ENCODE measurements at regions not wholly inside any gene's neighbourhood (a gene's known extent, or its start where the extent isn't known, plus 50 kb on each side); places are given as distances from the start of the nearest gene placed in this dataset.
"Not testable (repeated sequence)": the region's sequence is repeated elsewhere in the genome, so short reads cannot be mapped to it uniquely, and the experiment has no call there.

GRCh38 chr14:30330445-30330844 is 228.5 kb upstream of the G2E3 start:
- no peak for DNase-seq

- DNase-seq, result no peak
Measured at GRCh38 chr14:30331030-30331429, 227.9 kb upstream of the G2E3 start.

- no peak for DNase-seq
Measured at GRCh38 chr14:30332374-30332773, 226.6 kb upstream of the G2E3 start.

DNA sequence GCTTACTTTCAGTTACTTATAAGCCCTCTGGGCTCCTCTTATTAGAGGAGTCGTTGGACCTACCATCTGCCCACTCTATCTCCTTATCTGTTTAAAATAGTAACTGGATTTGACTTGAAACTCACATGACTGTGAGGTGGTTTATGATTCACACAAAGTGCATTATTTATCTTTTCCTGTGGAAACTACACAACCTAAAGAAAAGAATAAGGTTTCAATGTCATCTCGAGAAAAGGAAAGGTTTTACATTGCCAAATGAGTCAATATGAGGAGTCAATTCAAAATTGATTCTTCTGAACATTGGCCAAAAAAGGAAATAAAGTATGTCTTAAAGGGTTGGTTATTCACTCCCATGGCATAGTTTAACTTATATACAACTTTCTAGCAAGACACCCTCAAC is 225.0 kb upstream of the G2E3 start:
- no peak for DNase-seq

GRCh38 chr14:30337456-30337855 is 221.5 kb upstream of the G2E3 start:
- DNase-seq, result no peak

DNA sequence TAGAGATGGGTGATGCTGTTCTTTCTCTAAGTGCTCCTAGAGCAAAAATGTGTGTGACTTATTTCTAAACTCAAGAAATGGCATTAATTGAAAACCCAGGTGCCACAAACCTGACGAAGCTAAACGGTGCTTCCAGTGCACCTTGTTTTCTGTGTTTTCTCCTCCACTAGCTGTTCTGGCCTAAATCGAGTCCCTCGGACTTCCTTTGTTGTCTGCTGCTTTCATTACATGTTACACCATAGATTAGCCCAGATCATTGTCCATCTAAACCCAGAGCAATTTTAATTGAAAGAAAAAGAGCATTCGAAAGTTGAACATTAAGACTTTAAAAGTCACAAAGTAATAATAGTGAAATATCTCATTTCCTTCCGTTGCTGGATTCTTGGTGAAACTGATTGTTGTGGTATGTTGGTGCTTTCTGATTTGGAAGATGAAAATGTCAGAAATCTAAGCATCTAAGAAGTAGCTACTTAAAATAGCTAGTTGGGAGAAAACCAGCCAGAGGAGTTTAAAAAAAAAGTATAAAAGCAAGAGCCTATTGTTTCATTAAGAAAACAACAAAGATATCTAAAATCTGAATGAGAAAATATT is 219.6 kb upstream of the G2E3 start:
- no peak for DNase-seq

DNA sequence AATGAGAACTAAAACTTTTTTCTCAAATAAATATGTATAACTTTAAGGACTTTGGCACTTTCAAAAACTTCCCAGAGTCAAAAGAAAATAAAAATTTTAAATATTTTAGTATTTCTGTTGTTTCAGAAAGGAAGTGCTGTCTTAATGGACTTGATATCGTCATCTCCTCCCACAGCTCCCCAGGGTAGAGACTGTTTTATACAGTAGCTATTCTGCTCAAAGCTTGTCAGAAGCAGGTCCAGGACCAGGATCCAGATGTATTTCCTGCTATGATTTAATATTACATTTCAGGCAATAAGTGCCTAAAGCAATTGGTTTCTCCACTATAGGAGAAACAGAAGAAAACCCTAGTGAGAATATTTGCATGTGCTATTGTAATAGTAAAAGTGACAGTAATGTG is 218.5 kb upstream of the G2E3 start:
- no peak for DNase-seq

GRCh38 chr14:30345511-30345910 is 213.4 kb upstream of the G2E3 start:
- no peak for DNase-seq

DNA sequence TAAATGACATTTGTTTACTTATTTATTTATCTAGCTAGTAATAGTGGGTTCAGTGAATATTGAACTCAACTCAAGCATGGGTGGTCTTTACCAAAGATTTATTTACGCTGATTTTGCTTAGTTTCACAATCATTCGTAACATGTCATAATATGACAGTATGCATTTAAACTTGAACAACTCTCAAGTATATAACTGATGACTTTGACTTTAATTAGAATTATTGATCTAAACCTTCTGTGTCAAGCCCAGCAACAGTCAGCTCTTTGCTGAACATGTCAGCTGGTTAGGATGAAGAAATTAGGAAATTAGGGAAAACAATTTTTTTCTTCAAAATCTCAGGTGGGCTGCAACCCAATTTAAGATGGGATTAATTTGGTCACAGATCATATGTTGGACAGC is 210.5 kb upstream of the G2E3 start:
- no peak for DNase-seq

- DNase-seq, result no peak
Measured at GRCh38 chr14:30349520-30349919, 209.4 kb upstream of the G2E3 start.

DNA sequence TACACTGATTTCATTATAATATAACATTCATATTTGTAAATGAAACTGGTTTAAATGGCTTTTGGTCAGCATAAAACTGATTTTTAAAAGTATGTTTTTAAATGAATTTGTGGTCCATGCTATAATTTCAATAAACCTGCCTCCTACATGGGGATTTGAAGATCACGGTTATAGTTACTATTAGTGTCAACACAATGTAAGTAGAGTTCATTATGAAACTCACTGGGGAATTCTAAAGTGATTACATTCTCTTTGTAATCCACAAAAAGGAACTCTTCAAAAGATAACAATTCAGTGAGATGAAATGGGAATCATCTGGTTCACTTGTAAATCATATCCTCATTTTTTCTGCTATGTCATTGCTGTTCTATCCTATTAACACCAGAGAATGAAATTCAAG is 204.5 kb upstream of the G2E3 start:
- no peak for DNase-seq

DNA sequence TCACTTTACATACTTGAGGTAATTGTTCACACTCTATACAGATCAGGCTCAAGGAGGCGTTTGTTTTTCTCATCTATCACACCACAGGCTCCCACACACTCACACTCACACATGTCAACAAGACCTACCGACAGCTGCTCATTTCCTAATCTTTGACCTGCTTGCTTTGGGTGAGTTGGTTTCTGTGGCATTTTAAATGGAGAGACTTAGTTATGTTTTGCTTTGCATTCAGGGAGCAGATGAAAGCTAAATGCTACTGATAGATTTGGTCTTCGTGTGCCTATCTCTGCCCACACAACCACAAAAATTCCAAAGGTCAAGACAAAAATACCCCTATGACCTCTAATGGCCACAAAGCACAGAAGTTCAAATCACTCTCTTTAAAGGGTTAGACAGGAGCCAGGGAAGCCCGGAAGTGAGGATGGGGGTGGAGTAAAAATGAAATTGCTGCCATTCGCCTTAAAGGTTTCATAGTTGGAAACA is 203.5 kb upstream of the G2E3 start:
- DNase-seq, result no peak

DNA sequence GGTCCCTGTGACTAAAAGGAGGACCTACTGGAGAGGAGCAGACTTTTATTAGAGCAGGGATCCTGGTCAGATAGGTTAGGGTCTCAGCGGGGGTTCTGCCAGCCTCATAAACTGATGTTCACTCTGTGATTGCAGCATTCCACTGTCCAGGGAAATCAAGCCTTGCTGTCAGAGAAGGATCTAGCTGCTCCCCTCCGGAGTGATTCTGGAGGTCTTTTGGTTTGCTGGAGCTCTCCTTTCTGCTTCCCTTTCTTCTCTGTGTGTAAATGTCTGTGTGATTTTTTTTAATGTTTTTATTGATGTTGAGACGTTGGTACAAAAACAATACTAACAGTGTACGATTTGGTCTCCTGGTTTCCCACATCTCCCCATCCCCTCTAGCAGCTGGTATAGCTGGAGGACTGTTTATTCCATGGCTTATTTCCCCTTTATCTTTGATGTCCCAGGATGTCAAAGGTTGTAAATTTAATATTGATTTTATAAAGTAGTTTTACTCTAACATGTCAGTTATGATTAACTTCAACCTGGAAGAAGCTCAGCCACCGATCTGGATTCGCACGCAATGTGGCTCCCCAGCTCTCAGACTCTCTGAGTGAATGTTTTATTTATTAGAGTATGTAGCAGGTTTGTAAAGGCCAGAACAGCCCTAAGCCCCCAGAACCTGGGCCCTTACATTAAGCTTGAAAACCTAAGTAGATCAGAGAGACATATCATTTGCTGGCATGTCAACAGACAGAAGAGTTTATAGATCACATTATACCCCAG is 202.3 kb upstream of the G2E3 start:
- no peak for DNase-seq

GRCh38 chr14:30357791-30358190 is 201.2 kb upstream of the G2E3 start:
- no peak for DNase-seq

DNA sequence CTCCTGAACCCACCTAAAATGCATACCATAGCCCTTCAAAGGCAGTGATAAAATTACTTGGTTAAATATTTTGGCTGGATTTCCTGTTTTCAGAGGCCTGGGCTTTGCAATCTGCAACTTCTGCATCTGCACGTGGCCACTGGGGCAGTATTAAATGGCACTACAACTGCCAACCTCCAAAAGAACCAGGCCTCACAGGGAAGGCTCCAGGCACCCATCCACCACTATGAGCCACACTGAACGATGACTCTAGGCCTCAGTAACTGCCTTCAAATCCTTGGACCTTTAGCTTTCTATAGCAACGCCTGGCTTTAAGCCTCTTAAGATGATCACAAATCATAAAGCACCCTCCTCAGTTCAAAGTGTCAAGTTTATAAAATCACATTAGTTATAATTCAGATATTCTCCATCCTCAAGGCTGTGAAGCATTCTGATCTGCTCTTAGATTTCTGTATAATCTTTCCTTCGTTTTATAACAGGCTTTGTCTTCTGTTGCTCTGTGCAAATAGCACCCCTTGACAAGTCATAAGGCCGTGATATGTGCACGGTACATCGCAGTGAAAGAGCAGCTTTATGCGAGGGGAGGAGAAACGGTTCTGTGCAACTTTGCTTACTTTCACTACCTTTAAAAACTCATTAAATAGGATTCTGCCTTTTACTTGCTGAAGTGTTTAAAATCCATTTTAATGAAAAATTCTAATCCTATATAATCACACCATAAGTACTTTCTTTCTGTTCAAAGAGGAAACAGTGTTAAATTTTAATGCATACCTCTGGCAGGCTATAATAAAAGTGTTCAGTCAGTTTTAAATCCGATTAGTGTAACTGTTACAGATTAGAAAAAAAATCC is 196.4 kb upstream of the G2E3 start:
- DNase-seq, result no peak

- not testable (repeated sequence) for DNase-seq
Measured at GRCh38 chr14:30363219-30363880, 195.6 kb upstream of the G2E3 start.

- DNase-seq, result no peak
Measured at GRCh38 chr14:30369502-30370180, 189.3 kb upstream of the G2E3 start.

DNA sequence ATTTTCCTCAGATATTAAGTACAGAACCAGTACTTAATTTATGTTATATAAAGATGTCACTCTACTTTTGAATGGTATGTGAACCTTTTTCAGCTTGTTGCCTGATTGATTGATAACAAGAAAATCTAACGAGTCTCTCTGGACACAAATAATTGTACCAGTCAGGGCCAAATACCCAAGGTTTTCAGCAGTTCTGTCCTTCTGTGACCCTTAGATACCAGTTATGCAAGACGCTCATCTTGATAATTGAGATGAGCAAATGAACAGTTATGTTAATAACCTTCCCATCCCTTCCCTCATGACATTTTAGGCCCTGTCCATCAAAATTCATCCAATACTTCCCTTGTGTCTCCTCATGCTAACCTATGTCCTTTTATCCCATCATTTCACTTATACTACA is 185.9 kb upstream of the G2E3 start:
- no peak for DNase-seq

DNA sequence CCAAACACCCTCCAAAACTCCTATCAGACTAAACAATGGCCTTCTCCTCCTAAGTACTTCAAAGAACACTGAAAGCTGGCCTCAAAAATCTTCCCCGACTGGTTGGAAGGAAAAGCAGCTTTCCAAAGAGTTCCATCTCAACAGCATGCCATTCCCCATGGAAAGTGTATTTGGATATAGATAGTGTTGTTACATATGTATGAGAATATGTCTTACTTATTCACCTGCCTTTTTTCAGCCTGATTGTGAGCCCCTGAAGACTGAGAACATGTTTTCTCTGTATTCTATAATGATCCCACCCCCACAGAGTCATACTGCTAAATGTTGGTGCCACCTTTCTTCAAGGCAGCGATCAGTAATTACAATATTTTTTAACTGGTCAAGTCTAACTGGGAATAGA is 185.4 kb upstream of the G2E3 start:
- DNase-seq, result no peak

DNA sequence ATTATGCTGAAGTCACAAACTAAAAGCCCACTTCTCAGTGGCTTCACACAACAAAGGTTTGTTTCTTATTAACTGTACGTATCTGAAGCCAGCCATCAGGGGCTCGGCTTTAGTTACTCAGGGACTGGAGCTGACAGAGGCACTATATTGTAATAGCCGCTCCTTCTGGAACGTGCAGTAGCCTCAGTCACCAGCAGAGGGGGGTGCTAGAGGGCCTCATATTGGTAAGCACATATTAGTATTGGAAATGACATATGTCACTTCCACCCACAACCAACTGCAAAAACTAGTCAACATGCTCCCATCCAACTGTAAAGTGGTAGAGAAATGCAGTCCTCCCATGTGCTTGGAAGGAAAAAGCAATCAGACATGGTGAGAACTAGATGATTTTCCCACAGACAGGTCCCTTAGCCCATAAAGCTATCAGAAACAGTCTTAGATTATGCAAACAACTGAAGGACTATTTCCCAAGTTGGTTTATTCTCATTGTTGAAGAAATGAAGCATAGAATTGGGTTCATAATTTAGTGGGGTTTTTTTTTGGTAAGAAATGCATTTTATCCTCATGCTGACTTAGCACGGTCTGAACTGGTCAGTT is 183.6 kb upstream of the G2E3 start:
- DNase-seq, result no peak

- no peak for DNase-seq
Measured at GRCh38 chr14:30381861-30382480, 177.0 kb upstream of the G2E3 start.

DNA sequence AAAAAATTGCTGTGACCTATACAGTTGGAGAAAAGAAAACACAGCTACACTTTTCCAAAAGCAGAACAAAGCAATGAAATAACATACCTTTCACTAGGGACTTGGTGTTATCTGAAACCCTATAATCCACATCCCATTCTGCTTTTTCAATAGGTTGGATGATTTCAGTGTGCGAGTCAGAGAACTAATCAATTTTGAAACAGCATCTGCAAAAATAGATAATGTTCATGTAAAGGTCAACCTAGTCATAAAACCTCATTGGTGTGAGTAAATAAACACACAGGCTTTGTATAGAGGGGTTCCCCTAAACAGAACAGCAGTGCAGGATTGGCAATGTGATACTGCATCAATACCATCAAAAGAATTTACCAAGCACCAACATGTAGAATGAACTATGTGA is 173.0 kb upstream of the G2E3 start:
- no peak for DNase-seq
